Neural cell (in vitro differentiated cells): ENCODE measurements at regions not wholly inside any gene's neighbourhood (a gene's known extent, or its start where the extent isn't known, plus 50 kb on each side); places are given as distances from the start of the nearest gene placed in this dataset.

Experiments
- H2AFZ ChIP-seq: fragments of 200-600, 300-800 bp; sonication (generic), shearing (Covaris generic); 2 replicates; pipeline ENCODE4 v1.6.0; 2014; ENCODE audit warnings: low read depth, mild to moderate bottlenecking, antibody characterized with exemption, low read length, moderate library complexity
- H3F3A ChIP-seq: fragments of 200-600 bp; shearing (Covaris generic); 2 replicates; pipeline ENCODE4 v1.6.1; 2016; ENCODE audit warnings: mild to moderate bottlenecking, moderate library complexity, mixed read lengths, antibody characterized with exemption, low read length; ENCODE audit not compliant: insufficient read depth, poor library complexity, severe bottlenecking
- H3K27ac ChIP-seq: fragments of 200-600, 300-800 bp; sonication (generic), shearing (Covaris generic); 2 replicates; pipeline ENCODE4 v1.5.1; 2014; ENCODE audit warnings: mild to moderate bottlenecking, low read length, moderate library complexity
- H3K27me3 ChIP-seq: fragments of 300-800, 200-600 bp; sonication (generic), shearing (Covaris generic); 2 replicates; pipeline ENCODE4 v1.6.0; 2014; ENCODE audit warnings: mild to moderate bottlenecking, low read depth, low read length, moderate library complexity; ENCODE audit not compliant: insufficient read depth
- H3K36me3 ChIP-seq: fragments of 300-800, 200-600 bp; sonication (generic), shearing (Covaris generic); 2 replicates; pipeline ENCODE4 v1.5.1; 2014; ENCODE audit warnings: mild to moderate bottlenecking, antibody characterized with exemption, low read length, moderate library complexity; ENCODE audit not compliant: insufficient read depth
- H3K4me2 ChIP-seq: fragments of 300-800, 200-600 bp; sonication (generic), shearing (Covaris generic); 2 replicates; pipeline ENCODE4 v1.6.0; 2014; ENCODE audit warnings: mild to moderate bottlenecking, low read length
- H3K4me3 ChIP-seq: fragments of 300-800, 200-600 bp; sonication (generic), shearing (Covaris generic); 2 replicates; pipeline ENCODE4 v1.5.1; 2014; ENCODE audit warnings: mild to moderate bottlenecking, low read length, moderate library complexity
- H3K79me2 ChIP-seq: fragments of 200-600 bp; shearing (Covaris generic); replicated peaks from 2 replicates; pipeline ENCODE4 v1.6.0; 2014; ENCODE audit warnings: mild to moderate bottlenecking, low read length, moderate library complexity; ENCODE audit not compliant: insufficient read depth
- H3K9ac ChIP-seq: fragments of 300-800, 200-600 bp; sonication (generic), shearing (Covaris generic); 2 replicates; pipeline ENCODE4 v1.6.1; 2016; ENCODE audit warnings: mild to moderate bottlenecking, low read length, mixed read lengths
- H3K9me2 ChIP-seq: fragments of 200-600 bp; shearing (Covaris generic); 2 replicates; pipeline ENCODE4 v1.6.1; 2016; ENCODE audit warnings: mild to moderate bottlenecking, low read length, mixed read lengths; ENCODE audit not compliant: insufficient read depth
- H3K9me3 ChIP-seq: fragments of 200-600, 300-800 bp; sonication (generic), shearing (Covaris generic); 2 replicates; pipeline ENCODE4 v1.6.1; 2016; ENCODE audit warnings: mild to moderate bottlenecking, mixed run types, low read length, moderate library complexity, mixed read lengths
- H4K20me1 ChIP-seq: fragments of 200-600 bp; shearing (Covaris generic); 2 replicates; pipeline ENCODE4 v1.6.1; 2016; ENCODE audit warnings: mild to moderate bottlenecking, mixed run types; ENCODE audit not compliant: insufficient read depth
- EP300 ChIP-seq: fragments of 450-650 bp; conservative IDR thresholded peaks from 2 replicates; pipeline ENCODE4 v1.6.1; 2014; ENCODE audit warnings: antibody characterized with exemption, mild to moderate bottlenecking, moderate library complexity; ENCODE audit not compliant: poor library complexity, severe bottlenecking
- EZH2 ChIP-seq: fragments of 200-600, 300-800 bp; shearing (Covaris generic), sonication (generic); IDR thresholded peaks from 2 replicates; pipeline ENCODE4 v1.6.1; 2014; ENCODE audit warnings: antibody characterized with exemption, low read length, borderline replicate concordance, mild to moderate bottlenecking; ENCODE audit not compliant: insufficient read depth, poor library complexity, severe bottlenecking
- MXI1 ChIP-seq: fragments of 450-650 bp; conservative IDR thresholded peaks from 2 replicates; pipeline ENCODE4 v1.6.1; 2014; ENCODE audit warnings: antibody characterized with exemption, mild to moderate bottlenecking; ENCODE audit not compliant: poor library complexity, severe bottlenecking
- POLR2AphosphoS5 ChIP-seq: IDR thresholded peaks from 2 replicates; pipeline ENCODE4 v1.6.1; 2012
- RAD21 ChIP-seq: fragments of 450-650 bp; conservative IDR thresholded peaks from 2 replicates; pipeline ENCODE4 v1.6.1; 2014; ENCODE audit warnings: antibody characterized with exemption, mild to moderate bottlenecking, moderate library complexity
- SMC3 ChIP-seq: fragments of 450-650 bp; conservative IDR thresholded peaks from 2 replicates; pipeline ENCODE4 v1.6.1; 2014; ENCODE audit warnings: antibody characterized with exemption, mild to moderate bottlenecking, moderate library complexity; ENCODE audit not compliant: poor library complexity
- TAF1 ChIP-seq: IDR thresholded peaks from 2 replicates; pipeline ENCODE4 v1.6.1; 2012; ENCODE audit warnings: low read depth
- TF ChIP-seq, protein P1 (sequence below): fragments of 450-650 bp; IDR thresholded peaks from 2 replicates; pipeline ENCODE4 v1.5.1; 2014; ENCODE audit warnings: antibody characterized with exemption, mild to moderate bottlenecking, moderate library complexity; ENCODE audit not compliant: poor library complexity, severe bottlenecking
- TF ChIP-seq, protein P2 (sequence below): IDR thresholded peaks from 2 replicates; pipeline ENCODE4 v1.6.1; 2012; ENCODE audit warnings: borderline replicate concordance

DNA sequence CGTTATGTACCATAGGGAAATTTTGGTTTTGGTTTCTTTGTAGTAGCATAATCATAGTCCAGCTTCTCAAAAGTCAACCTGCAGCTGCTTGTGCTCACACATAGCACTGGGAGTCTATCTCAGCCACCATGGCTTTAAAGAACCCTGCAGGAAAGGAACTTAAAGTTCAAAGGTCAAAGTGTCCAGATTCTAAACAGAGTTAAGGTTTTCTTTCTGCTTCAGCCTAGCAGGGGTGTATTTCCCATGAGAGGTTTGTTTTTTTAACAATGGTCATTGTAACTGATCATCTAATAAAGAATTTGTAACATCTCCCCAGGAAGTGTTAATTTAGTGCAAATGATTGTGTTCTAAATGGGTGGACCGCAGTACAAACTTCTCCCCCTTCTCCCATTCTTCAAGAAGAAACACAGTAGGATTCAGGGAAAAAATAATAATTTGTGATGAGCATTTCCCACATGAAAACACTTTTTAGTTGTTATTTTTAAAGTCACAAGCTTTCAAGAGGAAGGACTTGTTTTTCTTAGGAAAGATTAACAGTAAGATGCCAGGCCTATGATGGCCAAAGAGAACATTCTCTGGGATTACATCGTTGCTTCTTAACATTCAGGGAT lies 168.0 kb downstream of the EFNB2 start:
- no peaks in the 10 kb centered on the region for H3K36me3 ChIP-seq
- no peaks in the 10 kb centered on the region for H4K20me1 ChIP-seq
- H3F3A ChIP-seq: no peaks in the 10 kb centered on the region
- no peak overlapping the region for H3K4me3 ChIP-seq
- no peaks in the 10 kb centered on the region for H3K79me2 ChIP-seq
- no peaks in the 10 kb centered on the region for H3K9me2 ChIP-seq
- TF ChIP-seq TAF1 (no peak), MXI1 (no peak), RAD21 (no peak), SMC3 (no peak), EP300 (no peak), POLR2AphosphoS5 (no peak), EZH2 (no peak)
- TF ChIP-seq, protein P1, sequence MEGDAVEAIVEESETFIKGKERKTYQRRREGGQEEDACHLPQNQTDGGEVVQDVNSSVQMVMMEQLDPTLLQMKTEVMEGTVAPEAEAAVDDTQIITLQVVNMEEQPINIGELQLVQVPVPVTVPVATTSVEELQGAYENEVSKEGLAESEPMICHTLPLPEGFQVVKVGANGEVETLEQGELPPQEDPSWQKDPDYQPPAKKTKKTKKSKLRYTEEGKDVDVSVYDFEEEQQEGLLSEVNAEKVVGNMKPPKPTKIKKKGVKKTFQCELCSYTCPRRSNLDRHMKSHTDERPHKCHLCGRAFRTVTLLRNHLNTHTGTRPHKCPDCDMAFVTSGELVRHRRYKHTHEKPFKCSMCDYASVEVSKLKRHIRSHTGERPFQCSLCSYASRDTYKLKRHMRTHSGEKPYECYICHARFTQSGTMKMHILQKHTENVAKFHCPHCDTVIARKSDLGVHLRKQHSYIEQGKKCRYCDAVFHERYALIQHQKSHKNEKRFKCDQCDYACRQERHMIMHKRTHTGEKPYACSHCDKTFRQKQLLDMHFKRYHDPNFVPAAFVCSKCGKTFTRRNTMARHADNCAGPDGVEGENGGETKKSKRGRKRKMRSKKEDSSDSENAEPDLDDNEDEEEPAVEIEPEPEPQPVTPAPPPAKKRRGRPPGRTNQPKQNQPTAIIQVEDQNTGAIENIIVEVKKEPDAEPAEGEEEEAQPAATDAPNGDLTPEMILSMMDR: no peak
- TF ChIP-seq, protein P2, sequence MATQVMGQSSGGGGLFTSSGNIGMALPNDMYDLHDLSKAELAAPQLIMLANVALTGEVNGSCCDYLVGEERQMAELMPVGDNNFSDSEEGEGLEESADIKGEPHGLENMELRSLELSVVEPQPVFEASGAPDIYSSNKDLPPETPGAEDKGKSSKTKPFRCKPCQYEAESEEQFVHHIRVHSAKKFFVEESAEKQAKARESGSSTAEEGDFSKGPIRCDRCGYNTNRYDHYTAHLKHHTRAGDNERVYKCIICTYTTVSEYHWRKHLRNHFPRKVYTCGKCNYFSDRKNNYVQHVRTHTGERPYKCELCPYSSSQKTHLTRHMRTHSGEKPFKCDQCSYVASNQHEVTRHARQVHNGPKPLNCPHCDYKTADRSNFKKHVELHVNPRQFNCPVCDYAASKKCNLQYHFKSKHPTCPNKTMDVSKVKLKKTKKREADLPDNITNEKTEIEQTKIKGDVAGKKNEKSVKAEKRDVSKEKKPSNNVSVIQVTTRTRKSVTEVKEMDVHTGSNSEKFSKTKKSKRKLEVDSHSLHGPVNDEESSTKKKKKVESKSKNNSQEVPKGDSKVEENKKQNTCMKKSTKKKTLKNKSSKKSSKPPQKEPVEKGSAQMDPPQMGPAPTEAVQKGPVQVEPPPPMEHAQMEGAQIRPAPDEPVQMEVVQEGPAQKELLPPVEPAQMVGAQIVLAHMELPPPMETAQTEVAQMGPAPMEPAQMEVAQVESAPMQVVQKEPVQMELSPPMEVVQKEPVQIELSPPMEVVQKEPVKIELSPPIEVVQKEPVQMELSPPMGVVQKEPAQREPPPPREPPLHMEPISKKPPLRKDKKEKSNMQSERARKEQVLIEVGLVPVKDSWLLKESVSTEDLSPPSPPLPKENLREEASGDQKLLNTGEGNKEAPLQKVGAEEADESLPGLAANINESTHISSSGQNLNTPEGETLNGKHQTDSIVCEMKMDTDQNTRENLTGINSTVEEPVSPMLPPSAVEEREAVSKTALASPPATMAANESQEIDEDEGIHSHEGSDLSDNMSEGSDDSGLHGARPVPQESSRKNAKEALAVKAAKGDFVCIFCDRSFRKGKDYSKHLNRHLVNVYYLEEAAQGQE: no peak
- H3K4me2 ChIP-seq: no peak overlapping the region
- H2AFZ ChIP-seq: no peak overlapping the region
- H3K27ac ChIP-seq: no peak overlapping the region
- no peaks in the 10 kb centered on the region for H3K9me3 ChIP-seq
- no peak overlapping the region for H3K9ac ChIP-seq
- no peaks in the 10 kb centered on the region for H3K27me3 ChIP-seq

DNA sequence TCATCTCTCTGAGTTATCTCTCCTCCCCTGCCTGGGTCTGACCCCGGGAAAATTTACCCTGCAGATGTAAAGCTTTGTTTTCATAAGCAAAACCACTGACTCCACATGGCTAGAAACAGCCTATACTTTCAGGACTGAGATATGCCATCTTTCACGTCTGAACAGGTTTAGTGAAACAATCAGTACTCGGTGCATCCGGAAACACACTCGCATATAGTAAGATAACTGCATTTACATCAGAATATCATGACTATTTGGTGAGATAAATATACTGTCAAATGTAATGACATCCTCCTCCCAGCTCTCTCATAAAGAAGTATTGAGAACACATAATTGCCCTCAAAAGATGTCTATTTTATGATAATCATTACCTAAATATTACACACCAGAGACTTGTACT lies 172.8 kb downstream of the EFNB2 start:
- no peak overlapping the region for H3K4me2 ChIP-seq
- no peaks in the 10 kb centered on the region for H4K20me1 ChIP-seq
- H3K9ac ChIP-seq: no peak overlapping the region
- no peaks in the 10 kb centered on the region for H3K79me2 ChIP-seq
- no peak overlapping the region for H2AFZ ChIP-seq
- no peak overlapping the region for H3K4me3 ChIP-seq
- H3F3A ChIP-seq: no peaks in the 10 kb centered on the region
- no peaks in the 10 kb centered on the region for H3K27me3 ChIP-seq
- TF ChIP-seq EP300: peak; percentile 23
- TF ChIP-seq, protein P2: no peak
- no peaks in the 10 kb centered on the region for H3K9me3 ChIP-seq
- H3K36me3 ChIP-seq: no peaks in the 10 kb centered on the region
- H3K27ac ChIP-seq: peak overlapping the region; percentile 17
- no peaks in the 10 kb centered on the region for H3K9me2 ChIP-seq
